ENCODE measurements at regions not wholly inside any gene's neighbourhood (a gene's known extent, or its start where the extent isn't known, plus 50 kb on each side); places are given as distances from the start of the nearest gene placed in this dataset.

- Histone ChIP-seq H3K79me2 (ENCODE audit: insufficient read depth, low read length) (no peaks in the 10 kb centered on the region), H3K4me2 (ENCODE audit: insufficient read depth, low read length) (no peak overlapping the region), H3K36me3 (ENCODE audit: insufficient read depth, low read length) (no peaks in the 10 kb centered on the region), H3K9me3 (ENCODE audit: insufficient read depth, low read length, severe bottlenecking) (no peaks in the 10 kb centered on the region), H3K27me3 (ENCODE audit: insufficient read depth, low read length, poor library complexity) (no peaks in the 10 kb centered on the region), H3K27ac (ENCODE audit: low read length) (no peak overlapping the region), H3K9ac (ENCODE audit: low read depth, low read length) (no peak overlapping the region), H3K4me3 (ENCODE audit: low read depth in 1 of 2, low read length in 2 of 2) (no peak overlapping the region), H4K20me1 (ENCODE audit: insufficient read depth, low read length) (no peaks in the 10 kb centered on the region), H3K4me1 (ENCODE audit: insufficient read depth, low read length) (no peaks in the 10 kb centered on the region), H2AFZ (ENCODE audit: low read depth, low read length) (no peak overlapping the region)
- no peak for ATAC-seq (ENCODE audit: insufficient read depth, low read depth)
- TF ChIP-seq EZH2 (IDR thresholded peaks at IDR 0.05; ENCODE audit: borderline replicate concordance, low read depth, low read length, severe bottlenecking) (no peak), CTCF (IDR thresholded peaks at IDR 0.05; ENCODE audit: borderline replicate concordance, extremely low read depth, low read length, poor library complexity, severe bottlenecking) (no peak)
- DNase-seq, result no peak
Measured at GRCh38 chr11:43222215-43222614, 89.6 kb upstream of the API5 start.

GRCh38 chr11:43223026-43223425 lies 88.8 kb upstream of the API5 start:
- ATAC-seq (ENCODE audit: insufficient read depth, low read depth), result no peak
- H3K27ac ChIP-seq (ENCODE audit: low read length), result no peak overlapping the region

GRCh38 chr11:43234881-43235280 lies 76.9 kb upstream of the API5 start:
- Histone ChIP-seq H3K27ac (ENCODE audit: low read length) (no peak overlapping the region), H3K27me3 (ENCODE audit: insufficient read depth, low read length, poor library complexity) (no peaks in the 10 kb centered on the region), H2AFZ (ENCODE audit: low read depth, low read length) (no peak overlapping the region), H3K4me3 (ENCODE audit: low read depth in 1 of 2, low read length in 2 of 2) (no peak overlapping the region), H3K9me3 (ENCODE audit: insufficient read depth, low read length, severe bottlenecking) (no peaks in the 10 kb centered on the region), H3K36me3 (ENCODE audit: insufficient read depth, low read length) (no peaks in the 10 kb centered on the region), H4K20me1 (ENCODE audit: insufficient read depth, low read length) (no peaks in the 10 kb centered on the region), H3K9ac (ENCODE audit: low read depth, low read length) (no peak overlapping the region), H3K4me1 (ENCODE audit: insufficient read depth, low read length) (no peaks in the 10 kb centered on the region), H3K4me2 (ENCODE audit: insufficient read depth, low read length) (no peak overlapping the region), H3K79me2 (ENCODE audit: insufficient read depth, low read length) (no peaks in the 10 kb centered on the region)
- ATAC-seq (ENCODE audit: insufficient read depth, low read depth), result no peak
- no peak for TF ChIP-seq EZH2 (IDR thresholded peaks at IDR 0.05; ENCODE audit: borderline replicate concordance, low read depth, low read length, severe bottlenecking)
- TF ChIP-seq CTCF (IDR thresholded peaks at IDR 0.05; ENCODE audit: borderline replicate concordance, extremely low read depth, low read length, poor library complexity, severe bottlenecking), result no peak
- no peak for DNase-seq

More at GRCh38 chr11:43223026-43223425, 88.8 kb upstream of the API5 start:
- TF ChIP-seq EZH2 (IDR thresholded peaks at IDR 0.05; ENCODE audit: borderline replicate concordance, low read depth, low read length, severe bottlenecking) (no peak), CTCF (IDR thresholded peaks at IDR 0.05; ENCODE audit: borderline replicate concordance, extremely low read depth, low read length, poor library complexity, severe bottlenecking) (no peak)
- Histone ChIP-seq H3K9me3 (ENCODE audit: insufficient read depth, low read length, severe bottlenecking) (no peaks in the 10 kb centered on the region), H3K9ac (ENCODE audit: low read depth, low read length) (no peak overlapping the region), H3K4me1 (ENCODE audit: insufficient read depth, low read length) (no peaks in the 10 kb centered on the region), H3K4me2 (ENCODE audit: insufficient read depth, low read length) (no peak overlapping the region), H4K20me1 (ENCODE audit: insufficient read depth, low read length) (no peaks in the 10 kb centered on the region), H3K36me3 (ENCODE audit: insufficient read depth, low read length) (no peaks in the 10 kb centered on the region), H3K79me2 (ENCODE audit: insufficient read depth, low read length) (no peaks in the 10 kb centered on the region), H3K27me3 (ENCODE audit: insufficient read depth, low read length, poor library complexity) (no peaks in the 10 kb centered on the region), H3K4me3 (ENCODE audit: low read depth in 1 of 2, low read length in 2 of 2) (no peak overlapping the region), H2AFZ (ENCODE audit: low read depth, low read length) (no peak overlapping the region)
- no peak for DNase-seq

- Histone ChIP-seq H3K79me2 (ENCODE audit: insufficient read depth, low read length) (no peaks in the 10 kb centered on the region), H3K4me1 (ENCODE audit: insufficient read depth, low read length) (no peaks in the 10 kb centered on the region), H3K27me3 (ENCODE audit: insufficient read depth, low read length, poor library complexity) (no peaks in the 10 kb centered on the region), H2AFZ (ENCODE audit: low read depth, low read length) (no peak overlapping the region), H3K9ac (ENCODE audit: low read depth, low read length) (no peak overlapping the region), H3K4me3 (ENCODE audit: low read depth in 1 of 2, low read length in 2 of 2) (no peak overlapping the region), H3K4me2 (ENCODE audit: insufficient read depth, low read length) (no peak overlapping the region), H3K36me3 (ENCODE audit: insufficient read depth, low read length) (no peaks in the 10 kb centered on the region), H3K27ac (ENCODE audit: low read length) (no peak overlapping the region), H4K20me1 (ENCODE audit: insufficient read depth, low read length) (no peaks in the 10 kb centered on the region), H3K9me3 (ENCODE audit: insufficient read depth, low read length, severe bottlenecking) (no peaks in the 10 kb centered on the region)
- ATAC-seq (ENCODE audit: insufficient read depth, low read depth) (no peak), DNase-seq (no peak)
- no peak for TF ChIP-seq CTCF (IDR thresholded peaks at IDR 0.05; ENCODE audit: borderline replicate concordance, extremely low read depth, low read length, poor library complexity, severe bottlenecking)
- TF ChIP-seq EZH2 (IDR thresholded peaks at IDR 0.05; ENCODE audit: borderline replicate concordance, low read depth, low read length, severe bottlenecking), result no peak
Measured at GRCh38 chr11:43238341-43238740, 73.5 kb upstream of the API5 start.

Measured in DND-41 (cell line).